HG02610 (cell line): ENCODE measurements at regions not wholly inside any gene's neighbourhood (a gene's known extent, or its start where the extent isn't known, plus 50 kb on each side); places are given as distances from the start of the nearest gene placed in this dataset.
A peak's percentile ranks its signal among the peaks of the same experiment; 100 is the strongest.

Experiments
- ATAC-seq: cut with Tn5 transposase; IDR thresholded peaks from one replicate; pipeline ENCODE4 v1.9.1; 2021; ENCODE audit warnings: mild to moderate bottlenecking, moderate library complexity; ENCODE audit not compliant: unreplicated experiment

- no peak for ATAC-seq
Measured at GRCh38 chr5:40010436-40010835, 585.7 kb upstream of the DAB2 start.

DNA sequence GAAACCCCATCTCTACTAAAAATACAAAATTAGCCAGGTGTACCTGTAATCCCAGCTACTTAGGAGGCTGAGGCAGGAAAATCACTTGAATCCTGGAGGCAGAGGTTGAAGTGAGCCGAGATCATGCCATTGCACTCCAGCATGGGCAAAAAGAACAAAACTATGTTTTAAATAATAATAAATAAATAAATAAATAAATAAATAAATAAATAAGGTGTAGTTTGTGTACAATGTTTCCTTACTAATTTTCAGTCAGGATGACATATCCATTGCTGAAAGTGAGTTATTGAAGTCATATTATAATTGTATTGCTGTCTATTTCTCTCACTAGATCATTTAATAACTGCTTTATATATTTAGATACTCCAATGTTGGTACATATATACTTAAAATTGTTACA is 581.5 kb upstream of the DAB2 start:
- no peak for ATAC-seq

GRCh38 chr5:40001796-40002195 is 577.0 kb upstream of the DAB2 start:
- no peak for ATAC-seq

GRCh38 chr5:39998518-39998917 is 573.7 kb upstream of the DAB2 start:
- ATAC-seq, result no peak

DNA sequence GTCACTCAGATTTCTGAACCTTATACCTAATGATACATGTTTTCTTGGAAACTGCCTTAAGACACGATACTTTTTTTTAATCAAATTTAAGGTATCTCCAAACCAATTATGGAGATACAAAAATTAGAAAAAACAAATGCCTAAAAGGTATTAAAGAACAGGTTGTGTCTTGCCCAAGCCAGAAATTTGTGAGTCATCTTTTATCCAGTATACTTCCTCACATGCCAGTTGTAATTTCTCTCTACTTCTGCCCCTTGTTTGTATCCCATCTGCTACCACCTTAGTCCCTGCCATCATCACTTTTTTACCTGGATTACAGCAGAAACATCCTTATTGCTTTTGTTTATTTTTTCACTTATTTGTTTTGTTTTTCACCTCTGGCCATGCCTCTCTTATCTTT is 571.2 kb upstream of the DAB2 start:
- no peak for ATAC-seq

GRCh38 chr5:39992617-39993202 is 567.9 kb upstream of the DAB2 start:
- ATAC-seq, result no peak

DNA sequence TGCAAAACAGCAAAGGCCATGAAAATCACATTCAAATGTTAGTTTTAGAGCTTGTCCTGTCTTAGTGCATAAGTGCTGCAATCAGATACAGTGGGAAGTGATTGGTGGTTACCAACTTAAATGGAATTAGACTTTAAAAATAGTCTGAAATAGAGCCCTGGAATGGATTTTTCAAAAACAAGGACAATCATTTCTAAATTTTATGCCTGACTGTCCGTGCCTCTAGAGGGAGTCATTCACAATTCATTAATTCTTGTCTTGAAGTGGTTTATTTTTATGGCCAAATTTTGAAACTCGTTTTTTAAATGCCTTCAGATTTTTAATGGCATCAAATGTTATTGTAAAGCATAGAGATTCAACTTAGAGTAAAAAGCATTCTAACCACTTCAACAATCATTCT is 561.8 kb upstream of the DAB2 start:
- no peak for ATAC-seq

- ATAC-seq, result no peak
Measured at GRCh38 chr5:39980056-39980455, 555.3 kb upstream of the DAB2 start.

DNA sequence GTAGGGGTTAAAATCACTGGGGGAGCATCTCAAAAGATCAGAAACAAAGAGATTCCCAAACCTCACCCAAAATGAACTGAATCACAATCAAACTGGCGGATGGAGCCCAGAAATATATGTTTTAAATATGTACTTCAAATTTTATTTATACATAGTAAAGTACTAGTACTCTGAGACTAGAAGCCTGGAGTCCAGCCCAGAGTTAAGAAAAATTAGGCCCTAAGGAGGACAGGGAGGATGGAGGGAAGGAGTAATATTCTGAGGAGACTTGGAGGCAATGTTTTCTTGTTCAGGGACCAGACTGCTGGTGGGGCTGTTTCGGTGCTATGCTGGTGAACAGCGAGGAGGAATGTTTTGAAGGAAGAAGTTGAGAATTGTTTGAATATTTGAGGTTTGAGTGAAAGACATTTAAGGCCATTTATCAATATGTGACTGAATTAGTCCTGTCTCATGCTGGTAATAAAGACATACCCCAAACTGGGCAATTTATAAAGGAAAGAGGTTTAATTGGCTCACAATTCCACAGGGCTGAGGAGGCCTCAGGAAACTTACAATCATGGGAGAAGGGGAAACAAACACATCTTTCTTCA is 552.4 kb upstream of the DAB2 start:
- ATAC-seq, result no peak

GRCh38 chr5:39970117-39970798 is 545.5 kb upstream of the DAB2 start:
- no peak for ATAC-seq

- no peak for ATAC-seq
Measured at GRCh38 chr5:39968381-39968780, 543.6 kb upstream of the DAB2 start.

GRCh38 chr5:39955156-39955555 is 530.4 kb upstream of the DAB2 start:
- no peak for ATAC-seq

GRCh38 chr5:39951070-39951469 is 526.3 kb upstream of the DAB2 start:
- no peak for ATAC-seq

GRCh38 chr5:39948867-39949468 is 524.2 kb upstream of the DAB2 start:
- peak; percentile 89 for ATAC-seq

GRCh38 chr5:39948341-39948740 is 523.6 kb upstream of the DAB2 start:
- no peak for ATAC-seq

- ATAC-seq, result no peak
Measured at GRCh38 chr5:39947657-39948056, 522.9 kb upstream of the DAB2 start.

DNA sequence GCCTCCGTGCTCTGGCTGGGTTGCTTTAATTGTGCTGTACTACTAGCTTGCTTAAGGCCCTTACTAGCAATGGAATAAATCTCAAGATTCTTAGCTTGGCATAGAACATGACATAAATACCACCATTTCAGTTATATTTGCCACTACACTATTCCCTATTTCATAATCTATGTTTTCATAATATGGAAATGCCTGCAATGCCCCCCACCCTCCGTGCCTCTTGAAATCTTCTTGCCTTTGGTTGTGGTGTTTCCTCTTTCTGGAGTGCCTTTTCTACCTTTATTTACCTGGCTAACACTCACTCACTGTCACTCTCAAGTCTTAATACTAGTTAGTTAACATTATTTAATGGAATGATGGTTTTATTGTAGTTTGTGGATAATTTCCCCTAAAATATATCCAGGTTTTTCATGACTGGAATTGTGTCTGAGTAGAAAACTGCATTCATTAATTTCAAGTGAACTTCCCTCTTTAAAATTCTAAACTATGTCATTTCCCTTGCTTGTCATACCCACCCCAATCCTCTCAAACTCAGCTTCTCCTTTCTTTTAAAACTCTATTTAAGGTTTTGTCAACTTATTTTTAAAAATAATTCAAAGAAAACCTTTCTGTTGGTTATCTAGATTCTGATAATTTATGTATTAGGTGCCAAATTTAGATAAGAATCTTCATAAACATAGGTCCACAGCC is 521.7 kb upstream of the DAB2 start:
- no peak for ATAC-seq

DNA sequence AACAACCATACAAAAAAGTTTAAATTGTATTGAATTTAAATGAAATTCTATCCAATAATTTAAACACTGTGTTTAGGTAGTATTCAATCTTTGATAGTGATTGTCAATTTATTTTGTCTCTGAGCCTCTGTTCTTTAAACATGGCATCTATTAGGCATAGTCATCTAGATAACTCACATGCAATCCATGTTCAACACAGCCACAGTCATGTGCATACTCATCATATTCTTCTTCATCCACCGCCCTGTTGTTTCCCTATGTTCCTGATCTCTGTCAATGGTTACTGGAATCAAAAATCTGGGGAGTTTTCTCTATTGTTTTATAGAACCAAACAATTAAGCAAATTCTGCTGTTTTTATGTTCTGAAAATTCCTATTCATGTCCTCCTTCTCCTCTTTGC is 521.1 kb upstream of the DAB2 start:
- ATAC-seq, result no peak

DNA sequence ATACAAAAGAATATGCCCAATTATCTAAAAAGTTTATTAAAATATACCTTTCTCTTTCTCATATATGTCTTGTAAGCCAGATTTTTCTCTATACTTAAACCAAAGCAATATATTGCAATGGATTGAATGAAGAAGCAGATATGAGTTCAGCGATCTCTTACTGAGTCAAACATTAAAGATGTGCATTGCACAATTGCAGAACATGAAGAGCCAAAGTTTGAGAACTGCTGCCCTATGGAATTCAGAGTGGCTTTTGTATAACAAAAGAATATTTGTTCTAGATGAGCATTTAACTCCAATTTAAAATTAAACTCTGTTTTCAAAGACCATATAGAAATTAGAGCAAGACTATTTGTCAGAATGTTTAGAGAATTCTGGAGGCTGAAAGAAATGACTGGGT is 519.0 kb upstream of the DAB2 start:
- ATAC-seq, result no peak

GRCh38 chr5:39942606-39943005 is 517.8 kb upstream of the DAB2 start:
- ATAC-seq, result no peak

DNA sequence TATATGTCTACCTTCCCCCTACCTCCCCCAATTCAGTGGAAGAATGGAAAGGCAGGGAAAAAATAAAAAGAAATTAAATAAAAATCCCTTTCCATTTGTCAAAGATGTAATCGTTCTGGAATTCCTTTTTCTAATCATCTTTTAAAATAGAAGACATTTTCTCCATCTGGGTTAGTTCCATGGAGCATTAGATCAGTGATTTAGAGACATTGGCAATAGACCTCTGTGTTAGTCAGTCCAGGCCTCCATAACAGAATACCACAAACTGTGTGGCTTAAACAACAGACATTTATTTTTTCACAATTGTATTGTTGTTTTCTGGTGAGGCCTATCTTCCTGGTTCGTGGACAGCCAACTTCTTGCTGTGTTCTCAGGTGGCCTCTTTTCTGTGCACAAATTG is 516.6 kb upstream of the DAB2 start:
- ATAC-seq, result no peak

- no peak for ATAC-seq
Measured at GRCh38 chr5:39934830-39935229, 510.1 kb upstream of the DAB2 start.
